ENCODE measurements at regions not wholly inside any gene's neighbourhood (a gene's known extent, or its start where the extent isn't known, plus 50 kb on each side); places are given as distances from the start of the nearest gene placed in this dataset.

DNA sequence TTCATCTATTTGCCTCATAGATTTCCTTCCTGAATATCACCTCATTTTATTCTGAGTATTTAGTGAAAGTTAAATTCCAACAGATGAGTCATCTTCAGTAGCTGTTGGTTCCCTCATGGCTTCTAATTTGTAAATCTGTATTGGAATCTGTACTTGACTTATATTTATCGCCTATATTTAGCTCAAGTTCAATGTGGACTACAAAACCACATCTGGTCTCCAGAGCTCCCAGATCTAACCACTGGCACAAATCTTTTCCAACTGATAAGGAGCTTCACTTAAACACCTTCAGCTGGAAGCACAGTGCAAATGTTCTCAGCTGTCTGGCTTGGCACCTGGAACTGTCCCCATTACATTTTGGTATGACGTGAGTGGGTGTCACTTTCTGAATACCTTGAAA, 82.8 kb upstream of the DSEL start:
- DNase-seq (ENCODE audit: insufficient read length, low spot score) (no peak), FAIRE-seq (no peak)
- TF ChIP-seq POLR2A (IDR thresholded peaks at IDR 0.05; ENCODE audit: low read depth, low read length): no peak

GRCh38 chr18:67597759-67598158, 81.2 kb upstream of the DSEL start:
- DNase-seq (ENCODE audit: insufficient read length, low spot score) (no peak), FAIRE-seq (no peak)
- TF ChIP-seq SPI1 (IDR thresholded peaks at IDR 0.05; ENCODE audit: low read depth, low read length) (no peak), PAX5 (IDR thresholded peaks at IDR 0.05; ENCODE audit: insufficient read depth, low read length, severe bottlenecking) (no peak), POLR2A (IDR thresholded peaks at IDR 0.05; ENCODE audit: low read depth, low read length) (no peak), TAF1 (IDR thresholded peaks at IDR 0.05; ENCODE audit: low read depth, low read length) (no peak)

GRCh38 chr18:67596003-67596402, 79.5 kb upstream of the DSEL start:
- FAIRE-seq (no peak), DNase-seq (ENCODE audit: insufficient read length, low spot score) (no peak)
- TF ChIP-seq TAF1 (IDR thresholded peaks at IDR 0.05; ENCODE audit: low read depth, low read length): no peak
- no peak for TF ChIP-seq PAX5 (IDR thresholded peaks at IDR 0.05; ENCODE audit: insufficient read depth, low read length, severe bottlenecking)
- TF ChIP-seq POLR2AphosphoS5 (IDR thresholded peaks at IDR 0.05; ENCODE audit: low read depth, low read length): no peak
- TF ChIP-seq SPI1 (IDR thresholded peaks at IDR 0.05; ENCODE audit: low read depth, low read length): no peak
- no peak for TF ChIP-seq POU2F2 (IDR thresholded peaks at IDR 0.05; ENCODE audit: low read depth, low read length)
- TF ChIP-seq POLR2A (IDR thresholded peaks at IDR 0.05; ENCODE audit: low read depth, low read length): no peak

DNA sequence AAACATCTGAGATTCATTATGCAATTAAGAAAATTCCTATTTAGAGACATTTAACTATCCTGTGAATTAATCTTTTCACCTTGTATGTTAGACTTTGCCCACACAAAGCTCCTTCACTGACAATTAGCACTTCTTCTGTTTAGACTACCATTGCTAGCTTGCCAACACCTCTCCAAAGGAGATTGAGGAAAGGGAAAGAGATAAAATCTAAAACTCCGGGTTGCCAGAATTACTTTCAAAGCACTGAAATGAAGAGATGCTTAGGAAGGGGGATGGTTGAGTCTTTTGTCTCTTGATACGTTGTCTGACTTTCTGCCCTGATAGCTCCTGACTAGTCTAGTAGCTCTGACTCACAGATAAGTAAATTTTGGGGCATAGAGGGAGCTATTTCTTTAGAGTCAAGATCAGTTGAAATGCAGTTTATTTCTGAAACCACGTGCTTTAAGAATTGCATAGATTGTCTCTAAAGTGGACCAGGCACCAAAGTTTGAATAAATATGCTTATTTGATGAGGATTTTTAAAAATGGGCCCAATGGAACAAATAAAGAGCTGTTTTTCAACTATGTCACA, 74.1 kb upstream of the DSEL start:
- TF ChIP-seq PAX5 (IDR thresholded peaks at IDR 0.05; ENCODE audit: insufficient read depth, low read length, severe bottlenecking): no peak
- no peak for TF ChIP-seq POLR2A (IDR thresholded peaks at IDR 0.05; ENCODE audit: low read depth, low read length)
- no peak for TF ChIP-seq POLR2AphosphoS5 (IDR thresholded peaks at IDR 0.05; ENCODE audit: low read depth, low read length)
- TF ChIP-seq POU2F2 (IDR thresholded peaks at IDR 0.05; ENCODE audit: low read depth, low read length): no peak
- no peak for TF ChIP-seq SPI1 (IDR thresholded peaks at IDR 0.05; ENCODE audit: low read depth, low read length)
- TF ChIP-seq TAF1 (IDR thresholded peaks at IDR 0.05; ENCODE audit: low read depth, low read length): no peak
- FAIRE-seq (no peak), DNase-seq (ENCODE audit: insufficient read length, low spot score) (no peak)

- no peak for FAIRE-seq
- no peak for DNase-seq (ENCODE audit: insufficient read length, low spot score)
- no peak for TF ChIP-seq PAX5 (IDR thresholded peaks at IDR 0.05; ENCODE audit: insufficient read depth, low read length, severe bottlenecking)
- TF ChIP-seq POLR2A (IDR thresholded peaks at IDR 0.05; ENCODE audit: low read depth, low read length): no peak
- no peak for TF ChIP-seq SPI1 (IDR thresholded peaks at IDR 0.05; ENCODE audit: low read depth, low read length)
- TF ChIP-seq POLR2AphosphoS5 (IDR thresholded peaks at IDR 0.05; ENCODE audit: low read depth, low read length): no peak
These were observed 72.8 kb upstream of the DSEL start for GRCh38 chr18:67589325-67589724.

GRCh38 chr18:67586101-67586500, 69.6 kb upstream of the DSEL start:
- DNase-seq (ENCODE audit: insufficient read length, low spot score) (no peak), FAIRE-seq (no peak)
- no peak for TF ChIP-seq POLR2A (IDR thresholded peaks at IDR 0.05; ENCODE audit: low read depth, low read length)

DNA sequence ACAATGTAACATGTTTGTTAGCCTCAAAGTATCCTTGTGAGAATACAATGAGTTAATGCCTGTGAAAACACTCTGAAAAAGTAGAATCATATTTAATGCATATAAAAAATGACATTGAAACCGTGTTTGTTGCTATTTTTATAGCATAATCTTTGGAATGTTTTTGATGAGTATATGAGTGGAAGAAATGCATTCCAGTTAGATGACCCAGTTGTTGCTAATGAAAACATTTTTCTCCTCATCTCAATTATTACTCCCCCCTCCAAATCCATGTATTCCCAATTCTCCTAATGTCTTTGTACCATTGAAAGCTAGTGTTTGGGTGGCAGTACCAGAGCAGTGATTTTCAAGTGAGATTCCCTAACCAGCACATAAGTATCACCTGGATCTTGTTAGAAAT, 67.1 kb upstream of the DSEL start:
- DNase-seq (ENCODE audit: insufficient read length, low spot score): no peak
- TF ChIP-seq POU2F2 (IDR thresholded peaks at IDR 0.05; ENCODE audit: low read depth, low read length) (no peak), PAX5 (IDR thresholded peaks at IDR 0.05; ENCODE audit: insufficient read depth, low read length, severe bottlenecking) (no peak), TAF1 (IDR thresholded peaks at IDR 0.05; ENCODE audit: low read depth, low read length) (no peak), POLR2A (IDR thresholded peaks at IDR 0.05; ENCODE audit: low read depth, low read length) (no peak), SPI1 (IDR thresholded peaks at IDR 0.05; ENCODE audit: low read depth, low read length) (no peak), POLR2AphosphoS5 (IDR thresholded peaks at IDR 0.05; ENCODE audit: low read depth, low read length) (no peak)
- no peak for FAIRE-seq

DNA sequence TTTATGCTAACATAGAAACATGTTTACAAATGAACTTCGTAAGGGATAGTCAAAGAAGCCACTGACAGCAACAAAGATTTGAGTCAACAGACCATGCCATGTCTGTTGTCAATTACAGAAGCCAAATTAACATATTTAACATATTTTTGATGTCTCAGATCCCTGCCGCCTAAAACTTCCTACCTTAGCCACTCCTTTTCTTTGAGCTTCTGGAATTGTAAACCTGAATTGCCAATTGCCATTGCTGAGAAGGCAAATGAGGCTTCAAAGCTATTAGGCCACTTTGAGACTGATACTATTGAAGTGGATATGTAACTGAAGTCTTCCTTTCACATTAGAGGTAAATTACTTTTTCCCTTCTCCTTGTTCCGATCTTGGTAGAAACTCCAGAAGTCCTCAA, 66.0 kb upstream of the DSEL start:
- TF ChIP-seq PAX5 (IDR thresholded peaks at IDR 0.05; ENCODE audit: insufficient read depth, low read length, severe bottlenecking) (no peak), TAF1 (IDR thresholded peaks at IDR 0.05; ENCODE audit: low read depth, low read length) (no peak), POLR2A (IDR thresholded peaks at IDR 0.05; ENCODE audit: low read depth, low read length) (no peak), POU2F2 (IDR thresholded peaks at IDR 0.05; ENCODE audit: low read depth, low read length) (no peak), POLR2AphosphoS5 (IDR thresholded peaks at IDR 0.05; ENCODE audit: low read depth, low read length) (no peak)
- DNase-seq (ENCODE audit: insufficient read length, low spot score) (no peak), FAIRE-seq (no peak)

DNA sequence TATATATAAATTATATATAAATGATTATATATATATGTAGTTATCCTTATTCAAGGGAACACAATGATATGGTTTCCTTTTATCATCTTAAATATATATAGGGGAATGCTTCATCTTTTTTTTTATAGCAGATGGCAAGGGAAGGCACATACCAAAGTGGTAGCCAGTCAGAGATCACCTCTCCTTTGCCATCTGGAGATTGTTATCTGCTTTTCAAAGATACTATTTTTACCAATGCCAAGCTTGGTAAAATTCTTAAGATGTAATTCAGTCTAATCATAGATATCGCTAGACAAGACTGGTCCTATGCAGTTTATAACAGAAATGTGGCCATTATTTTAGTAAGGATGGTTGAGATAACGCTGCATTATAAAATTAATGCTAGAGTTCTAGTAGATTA, 64.7 kb upstream of the DSEL start:
- DNase-seq (ENCODE audit: insufficient read length, low spot score): no peak
- TF ChIP-seq POLR2AphosphoS5 (IDR thresholded peaks at IDR 0.05; ENCODE audit: low read depth, low read length): no peak
- no peak for TF ChIP-seq SPI1 (IDR thresholded peaks at IDR 0.05; ENCODE audit: low read depth, low read length)
- no peak for TF ChIP-seq TAF1 (IDR thresholded peaks at IDR 0.05; ENCODE audit: low read depth, low read length)
- TF ChIP-seq POU2F2 (IDR thresholded peaks at IDR 0.05; ENCODE audit: low read depth, low read length): no peak
- no peak for FAIRE-seq

DNA sequence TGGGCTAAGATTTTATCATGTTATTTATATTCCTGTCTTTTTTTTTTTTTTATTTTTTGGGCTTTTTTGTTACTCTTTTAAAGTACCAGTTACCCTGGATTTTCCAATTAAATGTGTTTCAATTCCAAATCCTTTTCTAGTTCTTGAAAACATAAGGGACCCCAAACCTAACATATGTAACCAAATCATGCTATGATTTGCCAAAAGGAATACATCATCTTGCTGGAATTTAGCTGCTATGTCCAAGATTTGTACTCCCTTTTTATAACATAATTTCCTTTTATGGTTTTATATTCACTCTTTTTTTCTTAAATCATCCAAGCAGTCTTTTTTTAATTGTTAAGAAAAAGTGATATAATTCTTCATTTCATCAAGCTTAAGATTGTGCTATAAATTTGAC, 60.9 kb upstream of the DSEL start:
- DNase-seq (ENCODE audit: insufficient read length, low spot score): no peak
- FAIRE-seq: no peak

DNA sequence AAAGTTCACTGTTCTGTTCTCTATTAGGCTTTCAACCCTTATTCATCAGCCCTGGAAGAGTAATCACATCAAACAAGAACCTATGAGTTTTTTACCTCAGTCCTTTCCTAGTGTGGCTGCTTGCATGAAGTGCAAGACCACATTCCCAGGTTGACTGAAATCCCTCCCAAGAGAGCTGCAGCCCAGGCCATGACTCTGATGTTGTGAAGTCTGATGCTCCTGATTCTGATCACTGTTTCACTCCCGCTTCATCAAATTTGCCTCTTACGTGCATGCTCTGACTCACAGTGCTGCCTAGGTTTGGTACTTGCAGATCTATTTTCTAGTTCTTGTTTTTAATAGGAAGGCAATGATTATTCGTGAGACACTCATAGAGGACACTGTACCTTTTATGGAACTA, 58.2 kb upstream of the DSEL start:
- DNase-seq (ENCODE audit: insufficient read length, low spot score) (no peak), FAIRE-seq (no peak)
- TF ChIP-seq POU2F2 (IDR thresholded peaks at IDR 0.05; ENCODE audit: low read depth, low read length) (no peak), POLR2A (IDR thresholded peaks at IDR 0.05; ENCODE audit: low read depth, low read length) (no peak), TAF1 (IDR thresholded peaks at IDR 0.05; ENCODE audit: low read depth, low read length) (no peak), POLR2AphosphoS5 (IDR thresholded peaks at IDR 0.05; ENCODE audit: low read depth, low read length) (no peak), SPI1 (IDR thresholded peaks at IDR 0.05; ENCODE audit: low read depth, low read length) (no peak), PAX5 (IDR thresholded peaks at IDR 0.05; ENCODE audit: insufficient read depth, low read length, severe bottlenecking) (no peak)

More for the DNA sequence above, 60.9 kb upstream of the DSEL start:
- no peak for TF ChIP-seq PAX5 (IDR thresholded peaks at IDR 0.05; ENCODE audit: insufficient read depth, low read length, severe bottlenecking)
- TF ChIP-seq TAF1 (IDR thresholded peaks at IDR 0.05; ENCODE audit: low read depth, low read length): no peak
- TF ChIP-seq POU2F2 (IDR thresholded peaks at IDR 0.05; ENCODE audit: low read depth, low read length): no peak
- TF ChIP-seq POLR2AphosphoS5 (IDR thresholded peaks at IDR 0.05; ENCODE audit: low read depth, low read length): no peak
- TF ChIP-seq SPI1 (IDR thresholded peaks at IDR 0.05; ENCODE audit: low read depth, low read length): no peak
- TF ChIP-seq POLR2A (IDR thresholded peaks at IDR 0.05; ENCODE audit: low read depth, low read length): no peak

Data from GM12891 (cell line).